GM12878 (cell line): ENCODE measurements at regions not wholly inside any gene's neighbourhood (a gene's known extent, or its start where the extent isn't known, plus 50 kb on each side); places are given as distances from the start of the nearest gene placed in this dataset.

Source experiments
- ATAC-seq: fragments of 200-7000 bp; cut with Tn5 transposase; 3 replicates; pipeline ENCODE4 v1.9.1; 2020; ENCODE audit warnings: mild to moderate bottlenecking, moderate library complexity
- BruUV-seq: library from RNA; stranded (reverse); fragments of 400-500 nt; replicated peaks from 2 replicates; lab custom pipeline; 2021; lab: Mats Ljungman, UMichigan
- CTCF ChIA-PET: fragments of 300-600 bp; sonication (Branson Sonifier 250); formaldehyde crosslinking; extraction: SDS; loops from one replicate; lab custom pipeline; 2021; ENCODE audit warnings: inconsistent platforms; lab: Yijun Ruan, JAX
- POLR2A ChIA-PET: fragments of 350-600 bp; formaldehyde crosslinking; extraction: SDS; loops from one replicate; lab custom pipeline; 2021; ENCODE audit warnings: inconsistent platforms; lab: Charles Lee
- RAD21 ChIA-PET: fragments of 300-600 bp; sonication (Branson Sonifier 250); formaldehyde crosslinking; loops from one replicate; lab custom pipeline; 2023; ENCODE audit warnings: antibody characterized with exemption; ENCODE audit not compliant: unreplicated experiment; lab: Charles Lee
- SMC1A ChIA-PET: fragments of 300-600 bp; sonication (Branson Sonifier 250); formaldehyde crosslinking; loops from one replicate; lab custom pipeline; 2023; ENCODE audit not compliant: unreplicated experiment, uncharacterized antibody; lab: Charles Lee
- DNase-seq: peaks from one replicate; pipeline ENCODE4 v3.0.0-alpha.2; 2011; ENCODE audit warnings: low read depth, low spot score
- FAIRE-seq: peaks from 3 replicates; lab custom pipeline; 2011; peaks lifted over from hg19 to GRCh38; lab: Jason Lieb, UNC
- H2AFZ ChIP-seq: 2 replicates; pipeline ENCODE4 v1.6.0; 2011; ENCODE audit warnings: low read depth, low read length, control low read depth; ENCODE audit not compliant: control insufficient read depth
- H3K27ac ChIP-seq: 2 replicates; pipeline ENCODE4 v1.5.1; 2011; ENCODE audit warnings: control low read depth; ENCODE audit not compliant: control insufficient read depth, insufficient read depth
- H3K27me3 ChIP-seq, 2 experiments: replicated peaks in 1 of 2; 2 replicates each; pipeline versions ENCODE4 v1.6.0 to v1.6.1; 2011; ENCODE audit warnings: low read length in 1 of 2; ENCODE audit not compliant: control insufficient read depth in 2 of 2, insufficient read depth in 2 of 2
- H3K36me3 ChIP-seq, 2 experiments: 2 replicates each; pipeline ENCODE4 v1.5.1; 2011; ENCODE audit warnings: low read length in 1 of 2; ENCODE audit not compliant: control insufficient read depth in 2 of 2, insufficient read depth in 2 of 2
- H3K4me1 ChIP-seq: 2 replicates; pipeline ENCODE4 v1.6.1; 2011; ENCODE audit warnings: mild to moderate bottlenecking, low read length, moderate library complexity, mixed read lengths; ENCODE audit not compliant: control insufficient read depth, insufficient read depth
- H3K4me2 ChIP-seq: 2 replicates; pipeline ENCODE4 v1.6.0; 2011; ENCODE audit warnings: control low read depth; ENCODE audit not compliant: control insufficient read depth, insufficient read depth
- H3K4me3 ChIP-seq: fragments of 200-600 bp; sonication (generic); 2 replicates; pipeline ENCODE4 v1.5.1; 2016
- H3K79me2 ChIP-seq: 2 replicates; pipeline ENCODE4 v1.6.0; 2011; ENCODE audit warnings: low read length; ENCODE audit not compliant: control insufficient read depth, insufficient read depth
- H3K9ac ChIP-seq: 2 replicates; pipeline ENCODE4 v1.8.0; 2011; ENCODE audit warnings: low read length, control low read depth, mixed read lengths; ENCODE audit not compliant: control insufficient read depth, insufficient read depth
- H3K9me3 ChIP-seq: replicated peaks from 3 replicates; pipeline ENCODE4 v1.5.1; 2011; ENCODE audit warnings: mild to moderate bottlenecking, low read length; ENCODE audit not compliant: control insufficient read depth, insufficient read depth
- H4K20me1 ChIP-seq: 2 replicates; pipeline ENCODE4 v1.6.0; 2011; ENCODE audit not compliant: control insufficient read depth, insufficient read depth
- ASH2L ChIP-seq: fragments of 300-600, 200-600 bp; sonication (generic); IDR thresholded peaks from 2 replicates; pipeline ENCODE4 v1.6.1; 2017; ENCODE audit warnings: low read depth, mild to moderate bottlenecking, borderline replicate concordance
- CUX1 ChIP-seq: IDR thresholded peaks from 2 replicates; pipeline ENCODE4 v1.6.1; 2012; ENCODE audit warnings: improper control_type of control experiment, low read depth, low read length; ENCODE audit not compliant: insufficient replicate concordance
- KAT2A ChIP-seq: conservative IDR thresholded peaks from 2 replicates; pipeline ENCODE4 v1.6.1; 2011; ENCODE audit warnings: low read depth, low read length; ENCODE audit not compliant: control insufficient read depth
- PML ChIP-seq: IDR thresholded peaks from 2 replicates; pipeline ENCODE4 v1.6.1; 2012; ENCODE audit warnings: low read length, inconsistent platforms
- POU2F2 ChIP-seq: IDR thresholded peaks from 3 replicates; pipeline ENCODE4 v1.6.1; 2011; ENCODE audit warnings: low read depth, mild to moderate bottlenecking, low read length, borderline replicate concordance
- RBBP5 ChIP-seq: fragments of 200-600 bp; sonication (generic); conservative IDR thresholded peaks from 2 replicates; pipeline ENCODE4 v1.6.1; 2016
- SMC3 ChIP-seq: IDR thresholded peaks from 2 replicates; pipeline ENCODE4 v1.6.1; 2011; ENCODE audit warnings: low read length, improper control_type of control experiment, borderline replicate concordance
- SREBF2 ChIP-seq: IDR thresholded peaks from 2 replicates; pipeline ENCODE4 v1.6.1; 2012; ENCODE audit warnings: mild to moderate bottlenecking, low read length
- STAT3 ChIP-seq: IDR thresholded peaks from 2 replicates; pipeline ENCODE4 v1.6.1; 2011; ENCODE audit warnings: low read depth, low read length, improper control_type of control experiment
- WRNIP1 ChIP-seq: IDR thresholded peaks from 2 replicates; pipeline ENCODE4 v1.6.1; 2011; ENCODE audit warnings: low read depth, low read length, improper control_type of control experiment, borderline replicate concordance
- ZNF622 ChIP-seq: fragments of 450-650 bp; IDR thresholded peaks from 2 replicates; pipeline ENCODE4 v1.6.1; 2017; ENCODE audit warnings: mild to moderate bottlenecking, inconsistent platforms
- WGBS: methylation state at CpG from one replicate; pipeline ENCODE4 v1.1.6; 2016; ENCODE audit warnings: low lambda C conversion rate; ENCODE audit not compliant: insufficient replicate concordance, insufficient coverage; ENCODE audit errors: missing lambda C conversion rate; 5-methylcytosine and 5-hydroxymethylcytosine counted together
- in situ Hi-C: fragments of 300-500 bp; cut with MboI; formaldehyde crosslinking; loops from 9 replicates; pipeline ENCODE4 v1.14.3; 2018; ENCODE audit warnings: mixed read lengths
- intact Hi-C: fragments of 100-400 bp; cut with micrococcal nuclease; formaldehyde crosslinking; loops from one replicate; pipeline ENCODE4 v1.14.2; 2022; ENCODE audit not compliant: unreplicated experiment
- TF ChIP-seq, protein P1 (sequence below): fragments of 450-650 bp; IDR thresholded peaks from 2 replicates; pipeline ENCODE4 v1.6.1; 2018; ENCODE audit warnings: borderline replicate concordance, mild to moderate bottlenecking; ENCODE audit not compliant: partially characterized antibody
- TF ChIP-seq, protein P2 (sequence below): IDR thresholded peaks from 2 replicates; pipeline ENCODE4 v1.6.1; 2011; ENCODE audit warnings: mild to moderate bottlenecking, low read depth, low read length, moderate library complexity; ENCODE audit not compliant: insufficient replicate concordance

GRCh38 chr3:154778057-154778456 lies 302.1 kb upstream of the MME start (continued):
- TF ChIP-seq, protein P1, sequence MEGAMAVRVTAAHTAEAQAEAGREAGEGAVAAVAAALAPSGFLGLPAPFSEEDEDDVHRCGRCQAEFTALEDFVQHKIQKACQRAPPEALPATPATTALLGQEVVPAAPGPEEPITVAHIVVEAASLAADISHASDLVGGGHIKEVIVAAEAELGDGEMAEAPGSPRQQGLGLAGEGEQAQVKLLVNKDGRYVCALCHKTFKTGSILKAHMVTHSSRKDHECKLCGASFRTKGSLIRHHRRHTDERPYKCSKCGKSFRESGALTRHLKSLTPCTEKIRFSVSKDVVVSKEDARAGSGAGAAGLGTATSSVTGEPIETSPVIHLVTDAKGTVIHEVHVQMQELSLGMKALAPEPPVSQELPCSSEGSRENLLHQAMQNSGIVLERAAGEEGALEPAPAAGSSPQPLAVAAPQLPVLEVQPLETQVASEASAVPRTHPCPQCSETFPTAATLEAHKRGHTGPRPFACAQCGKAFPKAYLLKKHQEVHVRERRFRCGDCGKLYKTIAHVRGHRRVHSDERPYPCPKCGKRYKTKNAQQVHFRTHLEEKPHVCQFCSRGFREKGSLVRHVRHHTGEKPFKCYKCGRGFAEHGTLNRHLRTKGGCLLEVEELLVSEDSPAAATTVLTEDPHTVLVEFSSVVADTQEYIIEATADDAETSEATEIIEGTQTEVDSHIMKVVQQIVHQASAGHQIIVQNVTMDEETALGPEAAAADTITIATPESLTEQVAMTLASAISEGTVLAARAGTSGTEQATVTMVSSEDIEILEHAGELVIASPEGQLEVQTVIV = no peak
- TF ChIP-seq, protein P2, sequence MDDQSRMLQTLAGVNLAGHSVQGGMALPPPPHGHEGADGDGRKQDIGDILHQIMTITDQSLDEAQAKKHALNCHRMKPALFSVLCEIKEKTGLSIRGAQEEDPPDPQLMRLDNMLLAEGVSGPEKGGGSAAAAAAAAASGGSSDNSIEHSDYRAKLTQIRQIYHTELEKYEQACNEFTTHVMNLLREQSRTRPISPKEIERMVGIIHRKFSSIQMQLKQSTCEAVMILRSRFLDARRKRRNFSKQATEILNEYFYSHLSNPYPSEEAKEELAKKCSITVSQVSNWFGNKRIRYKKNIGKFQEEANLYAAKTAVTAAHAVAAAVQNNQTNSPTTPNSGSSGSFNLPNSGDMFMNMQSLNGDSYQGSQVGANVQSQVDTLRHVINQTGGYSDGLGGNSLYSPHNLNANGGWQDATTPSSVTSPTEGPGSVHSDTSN = no peak
- TF ChIP-seq SMC3 (no peak), RBBP5 (no peak), KAT2A (no peak), WRNIP1 (no peak)

DNA sequence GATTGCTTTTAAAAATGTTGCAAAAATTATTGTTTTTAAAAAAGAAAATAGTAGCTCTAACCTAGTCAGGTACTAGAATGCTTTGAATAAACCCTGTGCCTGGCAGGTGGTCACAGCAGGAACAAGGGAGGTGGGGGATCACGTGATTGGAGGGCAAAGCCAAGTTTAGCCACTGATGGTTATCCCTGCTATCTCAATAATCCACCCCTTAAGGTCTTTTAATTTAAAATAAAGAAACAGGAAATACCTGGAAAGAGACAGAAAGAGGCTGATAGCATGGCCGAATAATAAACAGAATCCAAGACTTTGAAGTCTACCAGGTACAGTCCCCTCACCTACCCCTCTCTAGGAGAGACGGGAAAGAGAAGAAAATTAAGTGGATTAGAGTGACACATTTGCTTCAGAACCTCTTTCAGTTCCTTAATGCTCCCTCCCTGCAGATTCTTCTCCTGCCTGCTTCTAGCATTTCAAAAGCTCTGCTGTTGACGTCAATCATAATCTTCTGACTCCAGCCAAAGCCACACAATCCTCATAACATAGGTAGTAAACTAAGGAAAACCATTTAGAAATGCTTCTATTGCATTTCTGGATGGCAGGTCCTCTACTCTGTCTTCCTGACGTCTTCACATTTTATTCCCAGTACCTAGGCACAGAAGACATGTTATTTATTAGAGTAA lies 303.4 kb upstream of the MME start:
- Histone ChIP-seq H3K79me2 (no peaks in the 10 kb centered on the region), H2AFZ (no peak overlapping the region), H3K36me3 (no peaks in the 10 kb centered on the region), H3K9ac (no peak overlapping the region), H3K4me2 (no peak overlapping the region), H3K4me1 (no peaks in the 10 kb centered on the region), H4K20me1 (no peaks in the 10 kb centered on the region), H3K9me3 (no peaks in the 10 kb centered on the region), H3K27me3 (no peaks in the 10 kb centered on the region), H3K27ac (no peak overlapping the region), H3K4me3 (no peak overlapping the region)
- CTCF ChIA-PET = no interaction called here
- in situ Hi-C loops = no loop called here
- FAIRE-seq (no peak), ATAC-seq (no peak), DNase-seq (no peak)
- BruUV-seq = no TSS peak
- RAD21 ChIA-PET = no interaction called here
- SMC1A ChIA-PET = no interaction called here
- WGBS = 9% methylated on average over 5 of the region's 5 CpGs
- intact Hi-C loops = no loop called here
- POLR2A ChIA-PET = interaction anchor here (0.6 kb wide), 1 partner anchor 972 kb away, joined by 3 read pairs; no protein-coding TSS in a partner anchor
- TF ChIP-seq SREBF2 = no peak
- TF ChIP-seq ZNF622 = no peak
- TF ChIP-seq PML = no peak
- TF ChIP-seq CUX1 = no peak
- no peak for TF ChIP-seq STAT3
- no peak for TF ChIP-seq POU2F2
- TF ChIP-seq ASH2L = no peak
